ENCODE measurements at regions not wholly inside any gene's neighbourhood (a gene's known extent, or its start where the extent isn't known, plus 50 kb on each side); places are given as distances from the start of the nearest gene placed in this dataset.

- DNase-seq (ENCODE audit: low spot score), result no peak
Measured at GRCh38 chr18:77911971-77912605, 662.4 kb downstream of the GALR1 start.

DNA sequence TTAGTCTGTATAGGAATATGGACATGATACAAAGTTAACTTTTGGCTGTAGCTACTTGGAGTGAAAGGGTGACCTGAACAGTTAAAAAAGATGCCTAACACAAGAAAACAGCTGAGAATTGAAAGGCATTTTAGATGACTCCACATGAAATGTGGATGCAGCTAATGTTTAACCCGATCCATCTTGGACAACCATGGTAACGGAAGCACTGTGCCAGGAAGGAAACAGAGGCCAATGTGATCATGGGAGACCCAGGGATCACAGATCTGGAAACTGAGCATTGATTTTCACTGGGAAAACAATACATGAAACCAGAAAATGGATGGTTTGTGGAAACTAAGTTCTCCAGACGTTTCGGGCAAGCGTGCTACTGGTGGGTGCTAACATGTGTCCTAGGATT lies 669.1 kb downstream of the GALR1 start:
- no peak for DNase-seq (ENCODE audit: low spot score)

- DNase-seq (ENCODE audit: low spot score), result no peak
Measured at GRCh38 chr18:77919923-77920322, 670.3 kb downstream of the GALR1 start.

DNA sequence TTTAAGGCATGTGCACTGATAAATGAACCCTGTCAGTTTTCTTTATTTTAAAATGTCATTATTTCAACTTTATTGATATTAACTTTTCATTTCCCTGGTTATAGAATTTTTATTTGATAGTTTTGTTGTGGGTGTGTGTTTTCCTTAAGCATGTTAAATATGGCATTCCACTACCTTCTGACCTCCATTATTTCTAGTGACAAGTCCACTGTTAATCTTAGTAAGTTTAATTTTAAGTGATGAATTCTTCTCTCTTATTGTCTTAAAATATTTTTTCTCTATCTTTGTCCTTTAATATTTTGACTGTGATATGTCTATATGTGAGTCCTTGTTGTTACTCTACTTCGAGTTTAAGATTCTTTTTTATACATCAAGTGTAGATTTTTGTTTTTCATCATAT lies 685.7 kb downstream of the GALR1 start:
- DNase-seq (ENCODE audit: low spot score), result no peak

- DNase-seq (ENCODE audit: low spot score), result no peak
Measured at GRCh38 chr18:77940566-77940965, 690.9 kb downstream of the GALR1 start.

DNA sequence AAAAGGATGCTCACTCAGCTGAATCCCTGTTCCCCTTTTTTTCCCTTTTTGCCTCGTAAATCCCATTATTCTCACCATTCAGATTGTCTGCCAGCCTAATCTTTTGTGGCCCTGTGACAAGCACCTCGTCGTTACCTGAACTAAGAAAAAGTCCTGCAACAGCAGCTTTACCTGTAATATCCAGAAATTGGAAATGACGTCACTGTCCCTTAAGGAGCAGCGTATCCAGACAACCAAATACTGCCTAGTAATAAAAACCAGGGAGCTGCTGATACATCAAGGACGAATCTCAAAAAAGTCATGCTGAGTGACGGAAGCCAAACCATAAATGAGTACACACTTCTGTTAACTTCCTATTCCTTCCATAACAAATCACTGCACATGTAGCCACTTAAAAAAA lies 694.9 kb downstream of the GALR1 start:
- DNase-seq (ENCODE audit: low spot score), result no peak

DNA sequence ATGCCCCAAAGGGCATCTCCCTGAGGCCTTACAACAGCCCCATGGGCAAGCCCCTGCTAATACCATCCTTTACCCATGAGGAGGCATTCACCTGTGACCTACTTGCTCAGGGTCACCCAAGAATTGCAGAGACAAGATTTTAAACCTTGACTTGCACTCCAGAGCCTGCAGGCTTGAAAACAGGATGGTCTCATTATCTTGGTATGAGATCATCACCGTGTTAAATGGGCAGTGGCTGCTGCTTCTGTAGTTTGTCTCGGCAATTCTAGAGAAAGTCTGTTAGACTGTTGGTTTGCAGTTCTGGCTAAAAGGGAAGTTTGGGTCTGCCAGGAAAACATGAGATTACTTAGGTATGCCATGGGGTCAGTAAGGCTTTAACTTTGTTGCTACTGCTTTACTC lies 698.9 kb downstream of the GALR1 start:
- DNase-seq (ENCODE audit: low spot score), result no peak

DNA sequence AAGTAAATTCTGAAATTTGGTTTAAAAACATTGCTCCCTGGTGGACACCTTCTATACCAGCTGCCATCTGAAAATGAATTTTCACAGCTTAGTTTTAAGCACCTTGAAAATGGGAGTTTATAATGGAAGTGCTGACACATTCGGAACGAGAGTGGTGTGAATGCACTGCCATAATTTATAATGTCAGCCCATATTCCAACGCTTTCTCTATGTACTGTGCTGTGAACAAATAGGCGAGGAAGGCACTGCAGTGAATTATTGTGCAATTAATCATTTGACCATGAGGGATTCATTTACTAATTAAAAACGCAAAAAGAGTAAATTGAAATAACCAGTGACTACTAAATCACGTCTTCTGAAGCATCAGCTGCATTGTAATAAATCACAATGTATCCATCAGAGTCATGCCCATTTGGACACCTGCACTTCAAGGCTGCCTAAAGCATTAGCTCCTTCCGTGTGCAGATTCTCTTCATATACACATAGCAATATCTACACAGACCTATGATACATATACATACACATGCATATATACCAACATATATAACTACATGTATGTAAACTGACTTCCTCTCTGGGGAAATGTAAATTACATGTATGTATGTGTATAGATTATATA lies 699.8 kb downstream of the GALR1 start:
- DNase-seq (ENCODE audit: low spot score), result no peak

DNA sequence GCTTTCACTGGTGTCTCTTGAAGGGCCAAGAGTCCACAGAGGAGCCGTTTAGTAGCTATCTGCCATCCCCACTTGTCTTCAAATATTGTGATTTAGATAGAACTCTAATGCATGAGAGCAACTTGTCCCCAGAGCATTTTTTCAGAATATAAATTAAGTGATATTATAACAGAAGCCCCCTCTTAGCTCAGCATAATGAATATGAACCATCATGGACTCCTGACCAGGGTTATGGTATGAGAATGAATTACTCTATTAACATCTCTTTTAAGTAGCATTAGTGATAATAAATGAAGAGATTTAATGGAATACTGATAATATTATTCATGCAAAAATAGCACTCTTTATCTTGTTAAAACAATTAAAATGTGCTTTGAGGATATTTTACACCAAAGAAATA lies 709.6 kb downstream of the GALR1 start:
- no peak for DNase-seq (ENCODE audit: low spot score)

- no peak for DNase-seq (ENCODE audit: low spot score)
Measured at GRCh38 chr18:77960791-77961410, 711.3 kb downstream of the GALR1 start.

DNA sequence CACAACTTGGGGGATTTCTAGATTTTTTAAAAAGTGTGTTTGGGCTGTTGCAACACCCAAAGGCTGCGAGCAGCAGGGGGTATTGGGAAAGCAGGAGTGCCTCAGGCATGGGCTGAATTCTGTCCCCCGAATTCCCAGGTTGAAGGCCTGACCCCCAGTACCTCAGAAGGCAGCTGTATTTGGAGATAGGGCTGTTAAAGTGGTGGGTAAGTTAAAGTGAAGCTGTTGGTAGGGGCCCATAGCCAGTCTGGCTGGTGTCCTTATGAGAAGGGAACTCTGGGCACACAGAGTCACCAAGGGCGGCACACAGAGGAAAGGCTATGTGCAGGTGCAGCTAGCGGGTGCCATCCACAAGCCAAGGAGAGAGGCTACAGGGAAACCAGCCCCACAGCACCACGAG lies 717.4 kb downstream of the GALR1 start:
- DNase-seq (ENCODE audit: low spot score), result no peak

DNA sequence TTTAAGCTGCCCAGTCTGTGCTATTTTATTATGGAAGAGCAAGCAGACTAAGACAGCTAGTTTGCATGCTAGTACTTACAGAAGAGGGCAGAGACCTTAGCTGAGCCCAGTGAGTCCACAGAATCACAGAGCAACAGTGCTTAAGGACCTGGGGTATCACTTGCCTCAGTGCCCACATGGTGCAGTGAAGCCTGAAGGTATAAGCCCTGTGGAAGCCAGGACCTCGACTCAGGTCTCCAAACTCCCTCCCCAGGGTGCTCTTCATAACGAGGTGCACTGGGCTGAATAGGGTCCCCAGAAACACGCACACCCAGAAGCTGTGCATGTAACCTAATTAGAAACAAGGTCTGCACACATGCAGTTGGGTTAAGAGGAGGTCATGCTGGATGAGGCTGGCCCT lies 718.1 kb downstream of the GALR1 start:
- DNase-seq (ENCODE audit: low spot score), result no peak

DNA sequence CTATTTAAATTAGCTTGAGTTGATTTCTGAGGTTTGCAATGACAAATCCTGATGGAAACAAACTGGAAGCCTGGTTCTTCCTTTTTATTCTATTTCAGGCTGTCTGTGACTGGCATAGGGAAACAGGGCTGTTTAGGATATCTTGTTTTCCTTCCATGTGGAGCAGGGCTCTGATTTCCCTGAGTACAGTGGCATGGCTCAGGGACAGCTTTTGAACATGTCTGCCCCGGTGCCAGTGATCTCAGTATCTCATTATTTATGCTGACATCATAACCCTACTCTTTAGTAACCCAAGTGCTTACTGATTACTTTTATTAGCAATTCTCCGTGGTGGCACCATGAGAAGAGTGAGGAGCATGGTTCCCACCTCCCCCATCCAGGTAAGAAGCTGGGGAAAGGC lies 720.3 kb downstream of the GALR1 start:
- no peak for DNase-seq (ENCODE audit: low spot score)

DNA sequence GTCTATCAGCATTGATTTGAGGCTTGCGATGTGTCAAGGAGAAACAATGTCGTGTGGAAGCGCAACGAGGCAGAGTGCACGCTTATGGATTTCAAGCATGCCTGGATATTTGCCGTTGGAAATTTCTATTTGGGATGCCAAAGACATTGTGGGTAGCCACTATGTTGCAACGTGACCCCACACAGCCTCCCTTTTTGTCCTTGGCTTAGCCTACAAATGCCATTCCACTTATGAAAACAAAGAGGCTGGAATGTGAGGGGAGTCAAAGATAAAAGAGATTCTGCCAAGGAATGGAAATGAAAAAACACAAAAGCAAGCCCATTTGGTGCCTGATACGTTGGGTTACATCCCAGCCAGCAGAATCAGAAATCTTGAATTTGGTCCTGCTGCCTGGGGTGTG lies 721.2 kb downstream of the GALR1 start:
- DNase-seq (ENCODE audit: low spot score), result no peak

DNA sequence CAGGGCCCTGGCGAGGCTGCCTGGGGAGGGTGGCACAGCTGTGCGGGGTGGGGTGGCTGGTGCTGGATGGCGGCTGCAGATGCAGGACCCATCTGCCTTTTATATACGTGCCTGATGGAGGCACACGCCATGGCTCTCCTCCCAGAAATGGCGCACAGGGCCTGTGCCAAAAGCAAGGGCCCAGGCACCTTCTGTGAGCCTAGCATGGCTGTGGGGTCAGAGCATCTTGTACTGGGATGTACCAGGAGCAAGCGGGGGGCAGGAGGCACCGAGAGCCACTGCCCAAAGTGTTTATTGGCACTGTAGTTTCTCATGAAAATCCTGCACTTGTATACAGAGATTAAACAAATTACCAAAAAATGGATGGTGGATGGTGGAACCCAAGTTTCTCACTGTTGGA lies 724.1 kb downstream of the GALR1 start:
- DNase-seq (ENCODE audit: low spot score), result no peak

- DNase-seq (ENCODE audit: low spot score), result no peak
Measured at GRCh38 chr18:77974329-77974728, 724.7 kb downstream of the GALR1 start.

DNA sequence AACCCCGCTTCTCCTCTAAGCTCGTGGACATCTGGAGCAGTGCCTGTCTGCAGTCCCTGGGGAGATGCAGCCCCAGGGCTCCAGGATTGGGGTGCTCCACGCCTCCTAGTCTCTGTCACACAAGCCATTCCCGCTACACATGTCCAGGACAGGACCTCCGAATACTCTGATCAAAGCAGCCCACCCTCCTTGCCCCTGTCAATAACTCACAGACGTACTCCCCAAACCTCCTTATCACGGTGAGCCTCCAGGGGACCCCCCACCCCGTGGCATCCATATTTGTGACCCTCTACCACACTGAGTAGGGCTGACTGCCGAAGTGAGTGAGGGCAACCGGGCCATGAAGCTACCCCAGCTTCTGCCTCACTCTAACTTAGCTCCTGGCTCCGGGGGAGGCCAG lies 727.7 kb downstream of the GALR1 start:
- DNase-seq (ENCODE audit: low spot score), result no peak

DNA sequence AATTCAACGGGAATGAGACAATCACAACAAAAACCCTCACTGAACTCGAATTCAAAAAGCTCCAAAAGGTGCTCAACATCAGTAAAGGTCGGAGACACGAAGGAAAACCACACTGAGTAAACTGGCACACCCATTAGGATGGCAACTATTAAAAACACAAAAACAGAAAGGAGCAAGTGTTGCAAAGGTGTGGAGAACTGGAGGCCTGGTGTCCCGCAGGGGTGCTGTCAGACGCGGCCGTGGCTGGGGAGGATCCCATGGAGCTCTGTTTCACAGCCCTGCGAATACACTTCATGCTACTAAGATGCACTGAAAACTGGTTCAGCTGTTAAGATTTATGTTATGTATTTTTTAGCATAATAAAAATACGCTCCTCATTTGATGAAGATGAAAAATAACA lies 730.6 kb downstream of the GALR1 start:
- DNase-seq (ENCODE audit: low spot score), result no peak

GRCh38 chr18:77981874-77982273 lies 732.2 kb downstream of the GALR1 start:
- no peak for DNase-seq (ENCODE audit: low spot score)

- DNase-seq (ENCODE audit: low spot score), result no peak
Measured at GRCh38 chr18:77983270-77983669, 733.6 kb downstream of the GALR1 start.

DNA sequence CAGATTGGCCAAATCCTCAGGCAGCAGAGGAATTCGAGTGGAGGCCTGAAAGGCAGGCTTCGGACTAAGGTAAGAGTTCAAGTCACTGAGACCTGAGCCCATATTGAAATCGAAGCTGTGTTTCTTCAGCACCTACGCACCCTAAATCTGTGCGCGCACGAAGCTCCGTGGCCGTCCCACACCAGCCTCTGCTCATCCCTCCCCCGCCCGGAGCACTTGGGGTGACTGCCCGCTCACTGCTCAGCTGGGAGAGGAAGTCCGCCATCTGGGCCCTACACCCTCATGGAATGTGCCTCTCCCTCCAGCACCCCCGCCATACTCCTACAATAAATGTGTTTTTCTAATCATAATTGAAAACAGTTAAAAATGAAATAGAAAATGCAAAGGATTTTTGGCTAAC lies 734.5 kb downstream of the GALR1 start:
- no peak for DNase-seq (ENCODE audit: low spot score)

DNA sequence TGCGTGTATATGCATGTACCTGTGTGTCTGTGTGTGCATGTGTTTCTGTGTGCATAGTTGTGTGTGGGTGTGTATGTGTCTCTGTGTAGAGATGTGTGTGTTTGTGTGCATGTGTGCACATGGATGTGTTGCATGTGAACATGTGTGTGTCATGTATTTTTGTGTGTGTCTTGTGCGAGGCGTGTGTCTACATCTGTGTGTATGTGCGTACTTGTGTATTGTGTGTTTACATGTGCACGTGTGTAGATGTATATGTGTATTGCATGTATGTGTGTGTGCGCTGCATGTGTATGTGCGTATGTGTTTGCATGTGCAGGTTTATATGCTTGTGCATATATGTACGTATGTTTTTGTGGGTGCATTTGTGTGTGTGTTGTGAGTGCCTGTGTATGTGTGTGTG lies 735.2 kb downstream of the GALR1 start:
- DNase-seq (ENCODE audit: low spot score), result no peak

DNA sequence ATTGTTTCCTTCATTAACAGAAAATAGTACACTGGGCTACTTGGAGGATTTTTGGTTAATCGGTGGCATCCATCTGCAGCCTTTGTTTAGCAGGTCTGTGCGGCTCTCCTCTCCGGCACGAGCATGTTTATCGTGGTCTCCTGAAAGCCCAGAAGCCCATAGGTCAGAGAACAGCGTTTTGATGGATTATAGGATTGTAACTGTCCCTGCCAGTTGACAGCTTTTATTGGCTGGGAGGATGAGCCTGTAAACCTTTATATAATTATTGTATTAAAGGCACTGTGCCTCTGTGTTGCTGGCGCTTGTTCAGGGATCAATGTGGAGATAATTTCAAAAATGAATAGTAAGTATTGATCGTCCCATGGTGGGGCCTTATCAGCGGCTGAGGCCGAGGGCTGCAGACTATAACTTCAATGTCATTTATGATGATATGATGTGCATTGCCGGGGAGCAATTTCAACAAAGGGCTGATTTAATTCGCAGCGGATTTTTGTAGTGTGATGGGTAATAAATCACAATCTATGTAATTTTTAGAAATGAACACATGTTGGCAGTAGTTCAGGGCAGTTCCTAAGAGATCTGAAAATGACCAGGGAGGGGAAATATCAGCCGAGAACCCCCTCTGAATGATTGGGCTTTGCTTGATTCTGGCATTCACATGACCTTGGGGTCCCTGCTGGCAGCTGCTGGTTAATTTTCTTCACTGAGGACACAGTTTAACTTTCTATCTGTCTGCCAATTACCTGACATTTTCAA lies 736.1 kb downstream of the GALR1 start:
- DNase-seq (ENCODE audit: low spot score), result no peak

All from activated CD4-positive, alpha-beta T cell treated with anti-CD3 and anti-CD28 coated beads, Interleukin-2, Interleukin-4, amounts not matched to agents 100 ng/mL and 50 ng/mL, durations not matched to agents 16 hours and 8 hours (primary cell).